Colonic mucosa (tissue), 4 donors: ENCODE measurements at regions not wholly inside any gene's neighbourhood (a gene's known extent, or its start where the extent isn't known, plus 50 kb on each side); places are given as distances from the start of the nearest gene placed in this dataset.

Experiments
- DNase-seq: peaks from one replicate; pipeline ENCODE4 v3.0.0-alpha.2; 2020
- H3K27ac ChIP-seq: fragments of 200-600 bp; one replicate; pipeline ENCODE4 v1.8.0; 2021
- H3K27me3 ChIP-seq: fragments of 200-600 bp; one replicate; pipeline ENCODE4 v1.8.0; 2021
- H3K36me3 ChIP-seq: fragments of 200-600 bp; one replicate; pipeline ENCODE4 v1.8.0; 2021
- H3K4me1 ChIP-seq: fragments of 200-600 bp; one replicate; pipeline ENCODE4 v1.8.0; 2021; ENCODE audit warnings: mild to moderate bottlenecking
- H3K4me3 ChIP-seq: fragments of 200-600 bp; one replicate; pipeline ENCODE4 v1.8.0; 2021
- H3K9ac ChIP-seq, 2 donors: one replicate each; pipeline ENCODE4 v1.7.0; 2013; ENCODE audit warnings: control low read depth in 2 of 2, low read depth in 2 of 2, low read length in 2 of 2
- H3K9me3 ChIP-seq: fragments of 200-600 bp; one replicate; pipeline ENCODE4 v1.8.0; 2021
- CTCF ChIP-seq: fragments of 200-600 bp; IDR thresholded peaks from one replicate; pipeline ENCODE4 v1.8.0; 2022; ENCODE audit warnings: antibody characterized with exemption, mild to moderate bottlenecking
- intact Hi-C: fragments of 100-400 bp; cut with DNase I; formaldehyde crosslinking; loops from one replicate; pipeline ENCODE4 v1.14.1; 2022
- donor health status: healthy.
- donor health status: DM: no; HTN: no; CAD: no.
- donor health status: DM: no; HTN: no; CAD: no.

GRCh38 chr22:26912655-26913345, 255.4 kb downstream of the MIAT start:
- H3K4me3 ChIP-seq = no peak overlapping the region
- no peak overlapping the region for H3K9ac ChIP-seq
- H3K4me1 ChIP-seq = no peaks in the 10 kb centered on the region
- no peak for DNase-seq
- intact Hi-C loops = no loop called here
- H3K27ac ChIP-seq = no peak overlapping the region
- H3K9me3 ChIP-seq = no peaks in the 10 kb centered on the region
- TF ChIP-seq CTCF = no peak
- no peaks in the 10 kb centered on the region for H3K36me3 ChIP-seq
- no peaks in the 10 kb centered on the region for H3K27me3 ChIP-seq

- no peak for TF ChIP-seq CTCF
- DNase-seq = no peak
- H3K36me3 ChIP-seq = no peaks in the 10 kb centered on the region
- intact Hi-C loops = no loop called here
- no peak overlapping the region for H3K9ac ChIP-seq
- H3K4me1 ChIP-seq = no peaks in the 10 kb centered on the region
- no peaks in the 10 kb centered on the region for H3K27me3 ChIP-seq
- H3K27ac ChIP-seq = no peak overlapping the region
- no peak overlapping the region for H3K4me3 ChIP-seq
- no peaks in the 10 kb centered on the region for H3K9me3 ChIP-seq
Measured at GRCh38 chr22:26914519-26915185, 257.3 kb downstream of the MIAT start.

- Histone ChIP-seq H3K4me3 (no peak overlapping the region), H3K27ac (no peak overlapping the region), H3K9me3 (no peaks in the 10 kb centered on the region), H3K27me3 (no peaks in the 10 kb centered on the region), H3K4me1 (no peaks in the 10 kb centered on the region), H3K9ac (no peak overlapping the region), H3K36me3 (no peaks in the 10 kb centered on the region)
- no peak for DNase-seq
- intact Hi-C loops = no loop called here
- no peak for TF ChIP-seq CTCF
Measured at GRCh38 chr22:26916236-26916635, 258.8 kb downstream of the MIAT start.

GRCh38 chr22:26918226-26918625, 260.8 kb downstream of the MIAT start:
- H3K36me3 ChIP-seq = no peaks in the 10 kb centered on the region
- no peak overlapping the region for H3K9ac ChIP-seq
- no peak for TF ChIP-seq CTCF
- intact Hi-C loops = no loop called here
- H3K4me3 ChIP-seq = no peak overlapping the region
- H3K27ac ChIP-seq = no peak overlapping the region
- DNase-seq = no peak
- no peaks in the 10 kb centered on the region for H3K4me1 ChIP-seq
- H3K9me3 ChIP-seq = no peaks in the 10 kb centered on the region
- no peaks in the 10 kb centered on the region for H3K27me3 ChIP-seq

GRCh38 chr22:26921726-26922125, 264.3 kb downstream of the MIAT start:
- Histone ChIP-seq H3K27me3 (no peaks in the 10 kb centered on the region), H3K9me3 (no peaks in the 10 kb centered on the region), H3K4me3 (no peak overlapping the region), H3K4me1 (no peaks in the 10 kb centered on the region), H3K36me3 (no peaks in the 10 kb centered on the region), H3K9ac (no peak overlapping the region), H3K27ac (no peak overlapping the region)
- no peak for TF ChIP-seq CTCF
- no peak for DNase-seq
- intact Hi-C loops = no loop called here
